HG03196 (cell line): ENCODE measurements at regions not wholly inside any gene's neighbourhood (a gene's known extent, or its start where the extent isn't known, plus 50 kb on each side); places are given as distances from the start of the nearest gene placed in this dataset.

ENCODE experiments used
- ATAC-seq: cut with Tn5 transposase; IDR thresholded peaks from one replicate; pipeline ENCODE4 v1.9.1; 2021; ENCODE audit not compliant: unreplicated experiment

DNA sequence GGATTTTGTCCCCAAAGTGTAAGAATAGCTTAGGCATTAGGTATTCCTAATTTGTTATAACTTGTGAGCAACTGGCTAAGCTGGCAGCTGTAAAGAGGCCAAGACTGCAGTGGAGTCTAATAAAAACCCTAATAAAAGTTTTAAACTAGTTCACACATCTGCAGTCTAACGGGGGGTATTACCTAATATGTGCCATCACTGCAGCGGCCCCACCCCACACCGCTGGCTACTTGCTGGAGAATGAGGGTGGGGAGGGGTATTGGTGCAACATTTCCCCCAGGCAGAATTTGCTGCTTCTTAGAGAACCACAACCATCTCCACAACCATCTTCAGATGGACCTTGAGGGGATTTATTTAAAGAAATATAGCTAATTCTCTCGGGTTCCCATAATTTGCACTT lies 135.0 kb downstream of the ZC3H11B start:
- ATAC-seq, result no peak

DNA sequence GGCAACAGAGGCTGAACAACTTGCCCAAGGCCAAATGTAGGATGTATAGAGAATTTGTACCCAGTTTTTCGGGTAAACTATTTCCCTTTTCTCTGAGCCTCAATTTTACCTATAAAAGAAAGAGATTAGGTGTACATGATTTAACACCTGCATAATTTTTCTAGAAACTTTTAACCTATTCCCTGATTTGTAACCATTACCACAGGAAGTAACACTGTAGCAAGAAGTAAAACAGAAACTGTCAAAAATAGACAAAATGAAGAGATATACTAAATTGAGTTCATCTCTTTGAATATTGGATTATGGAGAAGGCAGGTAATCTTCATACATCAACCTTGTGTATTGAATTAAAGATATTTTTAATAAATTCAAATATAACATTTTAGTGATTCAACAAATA lies 136.2 kb downstream of the ZC3H11B start:
- peak; percentile 37 for ATAC-seq

DNA sequence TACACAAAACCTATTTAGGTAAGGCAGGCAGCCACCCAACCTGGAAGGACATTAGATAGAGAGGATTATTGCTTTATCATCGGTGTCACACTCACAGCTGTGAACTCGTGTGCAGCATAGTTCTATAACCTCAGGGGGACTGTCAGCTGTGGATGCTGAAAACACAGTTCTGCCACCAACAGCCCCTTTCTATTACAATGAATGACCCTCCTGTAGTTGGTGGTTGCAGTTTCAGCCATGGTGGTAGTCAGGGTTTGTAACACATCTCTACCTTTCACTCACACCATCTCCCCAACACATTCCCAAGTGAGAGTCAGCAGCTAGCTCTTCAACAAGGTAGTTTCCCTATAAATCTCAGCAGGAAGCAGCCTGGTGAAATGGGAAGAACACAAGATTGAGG lies 136.8 kb downstream of the ZC3H11B start:
- peak; percentile 93 for ATAC-seq

DNA sequence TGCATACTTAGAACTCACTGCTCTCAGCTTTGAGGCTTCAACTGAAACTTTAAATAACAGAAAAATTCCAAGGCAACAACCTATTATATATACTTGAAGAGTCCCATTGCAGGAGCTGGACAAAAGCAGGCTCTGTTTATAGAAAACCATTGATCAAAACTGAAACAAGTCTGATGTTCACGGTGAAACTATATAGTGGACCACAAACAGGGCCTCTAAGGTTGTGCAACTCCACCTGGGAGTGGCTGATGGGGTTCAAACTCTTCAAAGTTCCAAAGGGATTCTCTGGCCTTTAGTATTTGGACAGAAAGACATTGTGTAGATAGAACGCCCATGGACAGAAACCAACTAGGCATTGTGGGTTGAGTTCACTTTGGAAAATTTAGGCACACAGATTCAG lies 140.3 kb downstream of the ZC3H11B start:
- no peak for ATAC-seq

DNA sequence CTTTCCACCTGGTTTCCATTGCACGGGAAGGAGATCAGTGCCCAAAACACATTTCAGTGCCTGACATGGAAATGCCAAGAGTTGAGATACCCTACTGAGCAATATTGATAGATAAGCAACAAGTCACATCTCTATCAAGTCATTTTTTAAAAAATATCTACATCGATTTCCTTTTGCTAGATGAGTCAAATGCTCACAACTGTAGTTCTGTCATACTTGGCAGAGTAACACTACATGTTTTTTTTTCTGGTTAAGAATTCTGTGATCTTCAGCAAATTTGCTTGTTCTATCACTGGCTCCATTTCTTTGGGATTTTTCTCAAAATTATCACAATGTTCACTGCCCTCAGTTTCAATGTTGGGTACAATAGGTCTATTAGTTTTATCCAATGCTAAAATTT lies 145.4 kb downstream of the ZC3H11B start:
- no peak for ATAC-seq

DNA sequence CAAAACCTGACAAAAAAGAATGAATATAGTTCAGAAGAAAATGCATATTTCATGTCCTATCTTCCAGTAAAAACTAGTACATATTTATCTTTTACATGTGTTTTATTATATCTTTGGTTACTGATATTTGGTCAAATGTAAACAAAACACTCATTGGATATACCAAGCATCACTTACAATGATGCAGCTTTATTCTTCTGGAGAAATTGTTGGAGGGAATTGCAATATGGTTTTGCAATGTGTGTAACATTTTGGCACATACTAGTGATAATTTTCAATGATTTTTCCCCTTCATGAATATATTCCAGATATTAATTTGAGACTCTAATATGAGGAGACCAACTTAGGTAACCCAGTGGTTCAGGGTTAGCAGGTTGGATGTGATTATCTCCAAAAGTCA lies 146.1 kb downstream of the ZC3H11B start:
- no peak for ATAC-seq

DNA sequence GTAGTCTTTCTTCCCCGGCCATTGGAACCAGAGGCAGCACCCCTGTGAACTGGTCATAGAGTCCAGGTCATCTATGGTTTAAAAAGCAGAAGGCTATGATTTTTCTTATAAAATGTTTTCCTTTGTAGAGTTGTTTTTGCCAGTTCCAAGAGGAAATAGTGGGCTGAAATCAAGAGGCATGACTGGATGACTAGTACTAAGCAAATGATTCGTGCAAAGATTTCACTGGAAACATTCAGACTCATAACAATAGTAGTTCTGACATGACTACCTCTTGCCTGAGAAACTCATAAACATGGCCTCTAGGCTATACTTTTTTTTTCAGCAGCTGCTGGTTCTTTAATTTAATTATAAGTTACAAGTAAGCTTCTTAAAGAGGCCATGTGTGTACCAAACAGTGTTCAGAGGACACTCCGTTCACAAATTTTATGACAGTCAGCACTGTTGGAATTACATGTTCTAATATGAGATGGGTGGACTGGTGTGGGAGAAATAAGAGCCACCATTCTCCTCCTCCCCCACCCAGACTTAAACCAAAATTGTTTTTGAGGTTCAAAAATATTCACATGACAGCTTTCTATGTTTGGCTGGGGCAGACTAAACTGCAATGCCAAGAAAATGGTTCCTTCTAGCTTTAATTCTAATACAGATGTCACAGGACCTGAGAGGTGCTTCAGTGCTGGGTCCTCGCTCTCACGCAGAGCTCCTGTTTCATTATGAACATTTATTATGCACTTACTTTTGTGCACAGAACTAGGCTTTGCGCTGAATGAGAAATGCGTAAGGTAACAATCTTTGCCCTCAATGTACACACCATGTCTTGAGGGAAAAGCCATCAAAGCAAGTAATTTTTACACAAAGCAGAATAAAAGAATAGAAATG lies 147.5 kb downstream of the ZC3H11B start:
- ATAC-seq, result peak; percentile 57

DNA sequence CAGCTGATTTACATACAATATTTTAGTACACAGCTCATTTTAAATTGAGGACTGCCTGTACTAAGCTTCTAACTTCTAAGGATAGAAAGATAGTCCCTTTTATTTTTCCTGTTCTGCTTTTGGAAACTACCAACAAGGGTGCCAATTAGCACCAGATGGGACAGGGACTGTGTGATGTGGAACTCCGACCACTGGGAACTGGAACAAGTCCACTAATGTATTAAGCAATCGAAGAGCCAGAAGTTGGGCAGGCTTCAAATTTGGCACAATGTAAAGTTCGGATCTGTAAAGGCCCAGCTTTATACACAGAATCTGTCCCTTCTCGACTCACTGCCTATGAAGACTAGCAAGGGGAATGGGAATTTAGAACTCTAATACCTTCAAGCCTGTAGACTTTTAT lies 149.3 kb downstream of the ZC3H11B start:
- ATAC-seq, result no peak

DNA sequence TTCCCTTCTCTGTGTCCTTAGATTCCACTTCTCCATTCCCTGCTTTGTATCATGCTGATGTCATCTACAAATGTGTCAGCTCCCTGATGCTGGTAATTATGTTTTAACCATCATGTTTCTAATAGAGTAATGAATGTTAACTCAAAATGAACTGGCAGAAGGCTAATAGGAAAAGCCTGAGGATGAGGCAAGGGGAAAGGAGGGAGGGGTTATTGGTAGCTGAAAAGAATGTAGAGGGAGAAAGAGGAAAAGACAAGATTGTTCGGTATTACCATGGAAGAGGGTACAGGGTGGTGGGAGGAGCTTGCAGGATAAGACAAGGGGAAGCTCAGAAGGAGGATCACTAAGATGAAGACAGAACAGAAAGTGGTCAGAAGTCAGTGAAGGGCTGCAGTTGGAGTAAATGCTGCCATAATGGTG lies 150.9 kb downstream of the ZC3H11B start:
- no peak for ATAC-seq

DNA sequence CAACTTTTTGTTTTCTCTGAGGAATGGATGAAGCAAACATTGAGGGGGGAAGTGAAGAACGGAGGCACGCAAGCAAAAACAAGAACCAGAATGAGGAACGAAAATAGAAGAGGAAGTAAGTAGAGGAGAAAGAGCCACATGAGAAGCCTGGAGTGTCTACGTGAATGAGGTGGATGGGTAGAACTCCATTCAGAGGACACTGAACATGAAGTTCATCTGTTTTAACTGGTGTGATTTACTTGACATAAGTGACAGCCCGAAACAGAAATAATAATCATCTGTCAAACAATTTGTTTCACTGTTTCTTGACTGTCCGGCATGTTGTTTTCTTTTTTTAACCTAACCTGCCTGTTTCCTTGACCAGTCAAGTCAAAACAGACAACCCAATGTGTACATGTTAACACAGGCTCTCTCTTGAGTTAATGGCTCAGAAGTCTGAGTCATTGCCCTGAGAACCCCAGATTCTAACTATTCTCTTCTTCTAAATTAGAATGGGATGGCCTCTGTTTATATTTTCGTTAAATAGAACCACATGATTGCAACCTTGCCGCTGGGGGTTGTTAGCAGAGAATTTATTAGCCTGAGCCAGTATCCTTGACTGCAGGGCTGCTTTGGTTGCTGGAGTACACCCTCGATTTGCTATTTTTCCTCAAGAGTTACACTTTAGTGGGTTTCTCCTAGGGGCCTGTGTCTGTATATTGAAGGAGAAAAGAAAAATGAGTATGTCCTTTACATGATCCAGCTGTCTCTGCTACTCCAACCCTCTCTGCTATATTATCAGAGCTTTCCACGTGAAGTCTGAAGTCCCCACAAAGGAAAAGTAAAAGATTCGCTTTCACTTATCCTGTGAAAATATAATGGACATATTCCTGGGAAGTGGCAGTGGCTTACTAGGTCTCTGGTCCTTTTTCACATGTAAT lies 151.7 kb downstream of the ZC3H11B start:
- ATAC-seq, result peak; percentile 82

DNA sequence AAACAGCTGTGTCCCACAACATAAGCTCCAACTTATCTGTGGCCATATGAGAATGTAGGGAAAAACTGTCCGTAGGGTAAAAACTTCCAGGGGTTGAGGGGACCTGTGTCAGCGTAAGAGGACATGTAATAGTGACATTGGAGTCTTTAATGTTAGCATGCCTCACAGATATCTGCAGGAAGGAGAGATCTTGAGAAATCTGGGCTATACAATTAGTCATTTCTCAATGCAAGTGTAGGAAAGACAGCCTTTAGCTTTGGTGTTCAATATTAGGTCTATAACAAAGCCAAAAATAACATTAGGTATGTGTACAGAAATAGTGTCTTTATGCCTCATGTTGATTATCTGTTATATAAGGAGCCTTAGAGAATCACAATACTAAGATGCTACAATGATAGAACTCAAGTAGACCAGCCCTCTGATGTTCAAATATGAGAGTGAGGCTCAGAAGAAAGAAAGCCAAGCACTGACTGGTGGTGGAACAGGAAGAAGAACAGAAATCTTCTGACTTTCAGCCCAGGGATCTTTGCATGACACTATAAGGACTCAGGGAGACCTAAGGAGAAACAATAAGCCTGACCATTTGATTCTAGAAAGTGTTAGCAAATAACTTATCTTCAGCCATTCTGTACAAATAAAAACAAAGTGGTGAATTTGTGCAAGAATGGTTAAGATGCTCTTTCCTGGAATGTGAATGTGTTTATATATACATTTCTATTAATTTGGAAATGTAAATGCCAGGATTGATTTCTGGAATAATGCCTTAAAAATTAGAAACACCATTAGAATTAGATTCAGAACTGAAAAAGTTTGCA lies 152.6 kb downstream of the ZC3H11B start:
- no peak for ATAC-seq

DNA sequence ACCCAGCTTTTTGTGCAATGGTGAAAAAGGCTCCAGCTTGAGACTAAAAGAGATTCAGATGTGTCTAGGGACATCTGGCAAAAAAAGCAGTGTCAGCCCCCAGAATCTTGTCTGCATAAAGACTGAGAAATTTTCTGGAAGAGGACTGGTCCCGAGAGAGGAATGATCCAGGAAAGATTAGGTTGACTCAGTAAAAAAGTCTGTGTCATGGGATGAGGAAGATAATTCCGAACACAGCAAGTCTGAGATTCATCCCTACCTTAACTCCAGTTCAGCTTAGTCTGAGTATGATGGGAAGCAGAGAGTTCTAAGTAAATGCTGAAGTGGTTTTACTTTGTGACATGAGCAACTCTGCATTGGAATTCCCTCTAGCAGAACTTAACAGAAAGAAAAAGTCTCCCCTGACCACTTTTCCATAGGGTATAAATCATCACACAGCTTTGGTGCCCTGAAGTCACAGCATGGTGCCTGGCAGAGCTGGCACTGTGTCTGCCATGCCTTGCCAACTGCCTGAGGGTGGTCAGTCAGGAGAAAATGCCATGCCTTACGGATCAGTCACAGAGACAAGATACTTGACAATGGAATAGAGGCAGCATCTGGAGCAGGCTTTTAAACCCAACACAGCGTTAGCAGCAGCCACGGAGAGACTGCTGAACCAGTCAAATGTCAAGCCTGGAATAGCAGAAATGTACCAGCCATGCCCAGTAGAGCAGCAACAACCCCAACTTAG lies 153.4 kb downstream of the ZC3H11B start:
- ATAC-seq, result no peak

DNA sequence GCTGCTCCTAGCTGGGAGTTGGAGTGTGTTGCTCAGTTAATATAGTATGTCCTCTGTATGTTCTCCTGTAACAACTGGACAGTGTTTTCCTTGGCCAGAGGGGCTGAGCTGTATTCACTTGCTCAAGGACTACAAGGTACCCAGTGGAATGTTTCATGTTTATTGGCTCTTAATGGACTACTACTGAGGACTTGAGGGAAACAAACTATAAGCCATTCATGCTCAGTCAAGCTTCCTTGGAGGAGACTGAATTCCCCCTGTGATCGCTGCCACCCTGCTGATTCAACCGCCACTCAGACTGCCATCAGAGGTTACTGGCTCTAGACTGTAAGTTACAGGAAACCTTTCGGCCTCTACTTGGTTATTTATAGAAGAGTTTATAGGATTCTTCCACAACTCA lies 166.6 kb downstream of the ZC3H11B start:
- ATAC-seq, result no peak

DNA sequence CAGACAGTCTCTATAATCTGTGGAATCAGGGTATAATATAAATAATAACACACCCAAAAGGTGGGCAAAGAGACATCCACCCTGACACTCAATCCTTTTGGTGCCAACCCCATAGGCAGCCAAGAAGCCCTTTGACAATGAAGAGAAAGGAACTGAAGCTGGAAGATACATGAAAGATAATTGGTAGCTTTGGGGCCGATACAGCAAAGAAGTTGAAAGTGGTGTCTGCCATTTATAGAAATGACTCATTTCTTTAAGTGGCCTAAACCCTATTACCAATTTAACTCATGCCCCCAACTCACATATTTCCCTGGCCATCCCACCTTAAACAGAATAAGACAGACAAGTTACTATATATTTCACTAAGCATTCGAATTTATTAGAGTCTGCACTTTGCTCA lies 167.0 kb downstream of the ZC3H11B start:
- no peak for ATAC-seq

DNA sequence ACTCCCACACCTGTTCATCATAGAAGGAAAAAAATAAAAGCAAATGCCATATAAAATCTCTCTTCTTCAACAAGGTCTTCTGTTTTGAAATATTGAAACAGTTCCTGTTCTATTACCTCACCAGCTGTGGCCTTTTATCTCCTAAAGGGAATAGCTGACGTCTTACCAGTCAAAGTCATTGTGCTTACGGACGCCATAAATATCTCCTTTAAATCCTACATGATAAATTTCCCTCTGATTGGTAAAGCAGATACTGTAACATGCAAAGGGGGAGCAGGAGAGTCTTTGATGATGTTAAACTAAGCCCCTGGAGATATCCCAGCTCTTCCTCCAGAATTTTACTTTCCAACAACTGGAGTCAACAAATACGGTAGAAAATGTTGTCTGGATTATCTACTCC lies 168.4 kb downstream of the ZC3H11B start:
- no peak for ATAC-seq

DNA sequence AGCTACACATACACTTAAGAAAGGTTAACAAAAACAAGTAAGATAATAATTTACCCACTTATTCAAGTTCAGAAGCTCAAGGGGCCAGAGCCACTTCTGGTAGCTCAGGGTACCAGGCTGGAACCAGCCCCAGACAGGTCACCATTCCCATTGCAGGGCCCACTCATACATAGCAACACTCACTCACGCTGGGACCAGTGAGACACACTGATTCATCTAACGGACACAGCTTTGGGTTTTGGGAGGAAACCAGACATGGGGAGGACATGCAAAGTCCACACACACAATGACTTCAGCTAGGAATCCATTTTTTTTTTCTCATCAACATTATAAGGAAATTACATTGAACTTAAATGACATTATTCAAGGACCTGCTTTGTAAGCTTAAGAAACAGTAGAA lies 169.1 kb downstream of the ZC3H11B start:
- no peak for ATAC-seq

DNA sequence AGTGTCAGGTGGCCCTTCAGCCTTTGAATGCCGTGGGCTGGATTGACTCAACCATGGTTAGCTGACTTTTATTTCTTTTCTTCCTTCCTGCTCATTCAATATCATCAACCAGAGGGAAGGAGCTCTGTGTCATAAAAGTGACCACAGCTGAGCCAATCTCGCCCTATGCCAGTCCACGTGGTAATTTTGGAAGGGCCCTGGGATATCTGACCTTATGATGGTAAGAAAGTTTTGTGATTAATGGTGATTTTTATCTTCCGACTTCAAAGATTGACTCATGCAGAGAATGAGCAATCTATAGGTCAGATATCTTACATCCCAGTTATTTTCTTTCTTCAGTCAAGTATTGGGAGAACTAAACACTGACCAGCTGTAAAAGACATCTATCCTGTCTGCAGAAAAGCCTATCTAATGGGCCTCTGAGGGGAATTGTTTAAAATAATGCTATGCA lies 170.3 kb downstream of the ZC3H11B start:
- no peak for ATAC-seq

DNA sequence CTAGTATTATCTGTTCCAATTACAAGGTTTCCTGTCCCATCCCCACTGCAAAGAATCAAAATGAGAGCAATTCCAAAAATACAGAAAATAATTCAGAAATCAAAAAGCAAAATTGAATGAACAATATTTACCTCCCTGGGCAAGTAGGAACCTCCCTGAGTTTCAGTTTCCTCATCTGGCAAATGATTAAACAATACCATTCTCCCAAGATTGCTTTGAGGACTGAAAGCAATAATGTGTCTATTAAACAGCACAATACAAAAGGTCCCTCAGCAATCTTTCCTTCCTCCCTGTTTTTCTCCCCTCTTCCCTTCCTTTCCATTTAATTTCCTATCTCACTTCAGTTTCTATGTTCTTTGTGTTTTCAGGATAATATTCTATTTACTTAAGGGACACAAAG lies 171.0 kb downstream of the ZC3H11B start:
- ATAC-seq, result no peak

DNA sequence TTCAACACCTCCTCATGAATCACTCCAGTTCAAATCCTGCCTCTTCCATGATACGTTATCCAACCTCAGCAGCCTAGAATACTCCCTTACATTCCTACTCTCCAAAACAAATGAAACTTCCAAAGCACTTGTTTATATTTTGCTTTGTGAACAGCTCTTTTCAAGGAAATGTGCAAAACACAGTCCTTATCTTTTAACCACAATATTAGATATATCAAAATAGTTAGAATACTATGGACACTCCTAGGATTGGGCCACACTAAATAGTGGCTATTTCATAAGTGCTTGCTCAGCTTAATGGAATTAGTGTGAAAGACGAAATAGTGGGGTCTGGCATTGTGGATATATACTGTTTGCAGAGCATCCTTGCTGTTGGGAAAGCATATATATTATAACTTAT lies 173.5 kb downstream of the ZC3H11B start:
- ATAC-seq, result no peak

DNA sequence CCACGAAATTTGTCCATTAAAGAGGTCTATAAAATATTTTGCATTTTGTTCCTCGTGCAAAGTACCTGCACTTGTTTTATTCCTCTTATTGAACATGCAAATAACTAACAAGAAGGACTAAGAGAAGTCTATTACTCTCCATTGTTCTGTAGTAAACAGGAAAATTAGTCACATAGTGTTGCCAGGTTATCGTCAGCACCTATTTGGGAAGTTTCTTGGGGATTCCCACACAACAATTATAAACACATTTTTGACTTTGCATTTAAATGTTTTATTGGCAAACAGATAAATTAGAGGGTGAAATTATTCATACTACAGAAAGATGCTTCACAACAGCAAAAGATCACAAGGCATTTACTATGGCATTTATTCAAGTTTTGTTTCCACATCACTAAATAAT lies 174.5 kb downstream of the ZC3H11B start:
- ATAC-seq, result no peak
